ENCODE measurements at regions not wholly inside any gene's neighbourhood (a gene's known extent, or its start where the extent isn't known, plus 50 kb on each side); places are given as distances from the start of the nearest gene placed in this dataset.
"Not testable (repeated sequence)": the region's sequence is repeated elsewhere in the genome, so short reads cannot be mapped to it uniquely, and the experiment has no call there.

DNA sequence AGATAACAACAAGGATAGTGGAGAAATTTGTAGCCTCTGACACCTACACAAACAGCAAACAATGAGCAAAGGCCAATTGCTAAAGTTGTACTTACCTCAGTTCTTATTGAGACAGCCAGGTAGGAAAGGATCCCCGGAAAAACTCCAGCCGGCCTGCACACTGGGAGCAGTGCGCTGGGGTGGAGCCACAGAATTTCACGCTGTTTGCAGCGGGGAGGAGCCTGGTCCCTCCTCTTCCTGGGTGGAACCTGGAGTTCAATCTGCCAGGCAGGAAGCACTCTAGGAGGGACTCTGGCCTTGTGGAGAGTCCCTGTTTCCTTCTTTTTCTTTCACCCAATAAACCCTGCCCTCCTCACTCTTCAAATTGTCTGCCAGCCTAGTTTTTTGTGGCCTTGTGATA, 382.6 kb upstream of the TGIF2LX start:
- not testable (repeated sequence) for H2AFZ ChIP-seq (ENCODE audit: low read length); H3K4me1 ChIP-seq (ENCODE audit: control insufficient read depth, extremely low read depth, insufficient read depth, low read length); H3K79me2 ChIP-seq (ENCODE audit: control insufficient read depth, insufficient read depth, low read length); H3K4me3 ChIP-seq (replicated peaks in 1 of 4; ENCODE audit: control extremely low read depth in 1 of 4, insufficient read depth in 1 of 4, low read depth in 3 of 4, low read length in 4 of 4); H4K20me1 ChIP-seq (ENCODE audit: control insufficient read depth, extremely low read depth, insufficient read depth, low read length); H3K27me3 ChIP-seq (ENCODE audit: control insufficient read depth, insufficient read depth, low read length); H3K9ac ChIP-seq (ENCODE audit: insufficient read depth, low read length); DNase-seq (ENCODE audit: low read depth in 2 of 2); H3K4me2 ChIP-seq (ENCODE audit: extremely low read depth, insufficient read depth, low read length); H3K27ac ChIP-seq (ENCODE audit: insufficient read depth, low read length); H3K9me3 ChIP-seq (ENCODE audit: control insufficient read depth, insufficient read depth, low read depth, low read length); H3K36me3 ChIP-seq (ENCODE audit: control insufficient read depth, insufficient read depth, low read length)

DNA sequence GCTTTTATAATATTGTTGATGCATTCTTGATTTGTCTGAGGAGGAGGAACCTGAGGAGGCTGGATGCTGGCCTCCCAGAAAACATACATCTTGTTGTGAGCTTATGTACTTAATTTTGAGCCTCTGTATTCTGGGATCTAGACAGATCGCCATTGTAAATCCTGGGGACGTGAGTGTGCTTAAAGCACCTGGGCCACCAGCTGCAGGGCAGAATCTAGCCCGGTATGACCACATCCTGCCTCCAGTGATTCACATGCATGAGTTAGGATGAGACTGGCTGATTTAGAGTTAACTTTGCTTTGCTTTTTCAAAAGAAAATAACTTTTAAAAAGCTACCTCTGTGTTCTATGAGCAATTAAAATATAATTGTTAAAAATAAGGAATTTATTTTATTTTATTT, 364.6 kb upstream of the TGIF2LX start:
- not testable (repeated sequence) for DNase-seq (ENCODE audit: low read depth in 2 of 2); H3K27ac ChIP-seq (ENCODE audit: insufficient read depth, low read length); H3K4me2 ChIP-seq (ENCODE audit: extremely low read depth, insufficient read depth, low read length); H3K4me1 ChIP-seq (ENCODE audit: control insufficient read depth, extremely low read depth, insufficient read depth, low read length); H3K79me2 ChIP-seq (ENCODE audit: control insufficient read depth, insufficient read depth, low read length); H3K27me3 ChIP-seq (ENCODE audit: control insufficient read depth, insufficient read depth, low read length); H4K20me1 ChIP-seq (ENCODE audit: control insufficient read depth, extremely low read depth, insufficient read depth, low read length); H3K9ac ChIP-seq (ENCODE audit: insufficient read depth, low read length); H3K9me3 ChIP-seq (ENCODE audit: control insufficient read depth, insufficient read depth, low read depth, low read length); H2AFZ ChIP-seq (ENCODE audit: low read length); H3K4me3 ChIP-seq (replicated peaks in 1 of 4; ENCODE audit: control extremely low read depth in 1 of 4, insufficient read depth in 1 of 4, low read depth in 3 of 4, low read length in 4 of 4); H3K36me3 ChIP-seq (ENCODE audit: control insufficient read depth, insufficient read depth, low read length)

DNA sequence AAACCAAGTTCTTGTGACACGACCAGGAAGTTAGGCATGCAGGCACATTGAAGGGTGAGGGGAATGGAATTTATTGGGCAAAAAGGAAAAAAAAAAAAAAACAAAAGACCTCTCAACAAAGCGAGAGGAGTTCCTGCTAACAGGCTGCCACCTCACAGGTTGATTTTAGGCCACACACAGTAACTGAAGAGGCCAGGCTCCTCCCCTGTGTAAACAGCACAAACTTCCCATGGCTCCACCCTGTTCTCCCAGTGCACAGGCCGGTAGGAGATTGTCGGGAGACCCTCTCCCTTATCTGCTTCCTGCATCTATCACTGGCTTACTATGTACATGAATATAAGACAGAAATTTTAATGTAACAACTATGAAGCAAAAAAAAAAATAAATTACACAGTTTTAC, 359.6 kb upstream of the TGIF2LX start:
- H3K4me1 ChIP-seq (ENCODE audit: control insufficient read depth, extremely low read depth, insufficient read depth, low read length); H3K9ac ChIP-seq (ENCODE audit: insufficient read depth, low read length); H3K36me3 ChIP-seq (ENCODE audit: control insufficient read depth, insufficient read depth, low read length); H3K27ac ChIP-seq (ENCODE audit: insufficient read depth, low read length); H4K20me1 ChIP-seq (ENCODE audit: control insufficient read depth, extremely low read depth, insufficient read depth, low read length); H3K79me2 ChIP-seq (ENCODE audit: control insufficient read depth, insufficient read depth, low read length); DNase-seq (ENCODE audit: low read depth in 2 of 2); H2AFZ ChIP-seq (ENCODE audit: low read length); H3K27me3 ChIP-seq (ENCODE audit: control insufficient read depth, insufficient read depth, low read length); H3K4me2 ChIP-seq (ENCODE audit: extremely low read depth, insufficient read depth, low read length); H3K9me3 ChIP-seq (ENCODE audit: control insufficient read depth, insufficient read depth, low read depth, low read length); H3K4me3 ChIP-seq (replicated peaks in 1 of 4; ENCODE audit: control extremely low read depth in 1 of 4, insufficient read depth in 1 of 4, low read depth in 3 of 4, low read length in 4 of 4): not testable (repeated sequence)

DNA sequence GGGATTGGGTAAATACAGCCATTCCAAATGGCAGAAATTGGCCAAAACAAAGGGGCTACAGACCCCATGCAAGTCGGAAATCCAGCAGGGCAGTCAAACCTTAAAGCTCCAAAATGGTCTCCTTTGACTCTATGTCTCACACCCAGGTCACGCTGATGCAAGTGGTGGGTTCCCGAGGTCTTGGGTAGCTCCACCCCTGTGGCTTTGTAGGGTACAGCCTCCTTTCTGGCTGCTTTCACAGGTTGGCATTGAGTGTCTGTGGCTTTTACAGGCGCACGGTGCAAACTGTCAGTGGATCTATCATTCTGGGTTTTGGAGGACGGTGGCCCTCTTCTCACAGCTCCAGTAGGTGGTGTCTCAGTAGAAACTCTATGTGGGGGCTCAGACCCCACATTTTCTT, 358.6 kb upstream of the TGIF2LX start:
- H2AFZ ChIP-seq (ENCODE audit: low read length); H3K79me2 ChIP-seq (ENCODE audit: control insufficient read depth, insufficient read depth, low read length); H3K4me3 ChIP-seq (replicated peaks in 1 of 4; ENCODE audit: control extremely low read depth in 1 of 4, insufficient read depth in 1 of 4, low read depth in 3 of 4, low read length in 4 of 4); H3K27ac ChIP-seq (ENCODE audit: insufficient read depth, low read length); H3K9me3 ChIP-seq (ENCODE audit: control insufficient read depth, insufficient read depth, low read depth, low read length); H4K20me1 ChIP-seq (ENCODE audit: control insufficient read depth, extremely low read depth, insufficient read depth, low read length); H3K27me3 ChIP-seq (ENCODE audit: control insufficient read depth, insufficient read depth, low read length); H3K4me1 ChIP-seq (ENCODE audit: control insufficient read depth, extremely low read depth, insufficient read depth, low read length); H3K9ac ChIP-seq (ENCODE audit: insufficient read depth, low read length); H3K36me3 ChIP-seq (ENCODE audit: control insufficient read depth, insufficient read depth, low read length); DNase-seq (ENCODE audit: low read depth in 2 of 2); H3K4me2 ChIP-seq (ENCODE audit: extremely low read depth, insufficient read depth, low read length): not testable (repeated sequence)

DNA sequence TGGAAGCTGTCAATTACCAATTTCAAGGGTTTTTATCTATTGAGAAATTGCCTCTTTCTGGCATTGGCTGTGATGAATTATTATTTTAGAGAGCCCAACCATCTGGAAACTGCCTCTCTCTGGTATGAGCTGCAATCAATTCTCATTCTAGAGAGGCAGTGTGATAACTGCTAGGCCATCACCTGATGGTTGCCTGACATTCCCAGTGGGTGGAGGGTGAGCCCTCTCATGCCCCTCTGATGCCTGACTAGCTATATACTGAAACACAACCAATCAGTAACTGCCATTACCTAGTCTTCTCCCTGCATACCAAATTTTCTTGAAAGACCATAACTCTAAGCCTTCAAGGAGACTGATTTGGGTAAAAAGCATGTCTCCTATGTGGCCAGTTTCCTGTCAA, 353.9 kb upstream of the TGIF2LX start:
- H3K27ac ChIP-seq (ENCODE audit: insufficient read depth, low read length); H4K20me1 ChIP-seq (ENCODE audit: control insufficient read depth, extremely low read depth, insufficient read depth, low read length); H3K36me3 ChIP-seq (ENCODE audit: control insufficient read depth, insufficient read depth, low read length); H3K4me3 ChIP-seq (replicated peaks in 1 of 4; ENCODE audit: control extremely low read depth in 1 of 4, insufficient read depth in 1 of 4, low read depth in 3 of 4, low read length in 4 of 4); H3K4me1 ChIP-seq (ENCODE audit: control insufficient read depth, extremely low read depth, insufficient read depth, low read length); H3K79me2 ChIP-seq (ENCODE audit: control insufficient read depth, insufficient read depth, low read length); H3K27me3 ChIP-seq (ENCODE audit: control insufficient read depth, insufficient read depth, low read length); H2AFZ ChIP-seq (ENCODE audit: low read length); H3K9ac ChIP-seq (ENCODE audit: insufficient read depth, low read length); H3K9me3 ChIP-seq (ENCODE audit: control insufficient read depth, insufficient read depth, low read depth, low read length); H3K4me2 ChIP-seq (ENCODE audit: extremely low read depth, insufficient read depth, low read length); DNase-seq (ENCODE audit: low read depth in 2 of 2): not testable (repeated sequence)

DNA sequence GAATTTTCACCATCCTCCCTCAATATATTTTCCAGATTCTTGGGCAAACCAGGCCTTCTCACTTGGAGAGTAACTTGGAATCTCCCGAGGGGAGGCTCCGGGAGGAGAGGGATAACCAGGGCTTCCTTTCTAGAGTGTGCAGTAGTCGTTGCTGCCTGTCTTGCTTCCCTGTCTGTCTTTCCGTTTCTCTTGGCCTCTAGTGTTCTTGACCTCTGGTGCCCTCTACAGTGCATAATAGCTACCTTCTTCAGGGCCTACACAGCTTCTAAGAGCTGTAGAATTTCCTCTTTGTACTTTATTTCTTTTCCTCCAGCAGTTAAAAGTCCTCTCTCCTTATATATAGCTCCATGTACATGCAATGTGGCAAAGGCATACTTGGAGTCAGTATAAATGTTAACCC, 339.8 kb upstream of the TGIF2LX start:
- H3K36me3 ChIP-seq (ENCODE audit: control insufficient read depth, insufficient read depth, low read length); H4K20me1 ChIP-seq (ENCODE audit: control insufficient read depth, extremely low read depth, insufficient read depth, low read length); H3K4me1 ChIP-seq (ENCODE audit: control insufficient read depth, extremely low read depth, insufficient read depth, low read length); DNase-seq (ENCODE audit: low read depth in 2 of 2); H3K4me3 ChIP-seq (replicated peaks in 1 of 4; ENCODE audit: control extremely low read depth in 1 of 4, insufficient read depth in 1 of 4, low read depth in 3 of 4, low read length in 4 of 4); H3K9ac ChIP-seq (ENCODE audit: insufficient read depth, low read length); H3K27me3 ChIP-seq (ENCODE audit: control insufficient read depth, insufficient read depth, low read length); H3K9me3 ChIP-seq (ENCODE audit: control insufficient read depth, insufficient read depth, low read depth, low read length); H3K79me2 ChIP-seq (ENCODE audit: control insufficient read depth, insufficient read depth, low read length); H3K27ac ChIP-seq (ENCODE audit: insufficient read depth, low read length); H3K4me2 ChIP-seq (ENCODE audit: extremely low read depth, insufficient read depth, low read length); H2AFZ ChIP-seq (ENCODE audit: low read length): not testable (repeated sequence)

DNA sequence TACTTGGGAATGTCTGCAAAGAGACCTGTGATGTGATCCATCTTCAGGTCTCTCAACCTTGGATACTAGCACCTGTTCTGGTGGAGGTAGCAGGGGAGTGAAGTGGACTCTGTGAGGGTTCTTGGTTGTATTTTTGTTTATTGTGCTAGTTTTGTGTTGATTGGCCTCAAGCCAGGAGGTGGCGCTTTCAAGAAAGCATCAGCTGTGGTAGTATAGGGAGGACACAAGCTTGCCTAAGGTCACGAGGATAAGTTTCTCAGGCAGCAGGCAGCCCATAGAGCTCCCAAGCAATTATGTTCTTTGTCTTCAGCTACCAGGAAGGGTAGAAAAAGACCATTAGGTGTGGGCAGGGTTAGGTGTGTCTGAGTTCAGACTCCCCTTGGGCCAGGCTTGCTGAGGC, 289.9 kb upstream of the TGIF2LX start:
- not testable (repeated sequence) for H3K27me3 ChIP-seq (ENCODE audit: control insufficient read depth, insufficient read depth, low read length); H4K20me1 ChIP-seq (ENCODE audit: control insufficient read depth, extremely low read depth, insufficient read depth, low read length); H3K4me3 ChIP-seq (replicated peaks in 1 of 4; ENCODE audit: control extremely low read depth in 1 of 4, insufficient read depth in 1 of 4, low read depth in 3 of 4, low read length in 4 of 4); H3K79me2 ChIP-seq (ENCODE audit: control insufficient read depth, insufficient read depth, low read length); H3K9me3 ChIP-seq (ENCODE audit: control insufficient read depth, insufficient read depth, low read depth, low read length); H2AFZ ChIP-seq (ENCODE audit: low read length); H3K4me1 ChIP-seq (ENCODE audit: control insufficient read depth, extremely low read depth, insufficient read depth, low read length); H3K36me3 ChIP-seq (ENCODE audit: control insufficient read depth, insufficient read depth, low read length); H3K9ac ChIP-seq (ENCODE audit: insufficient read depth, low read length); H3K27ac ChIP-seq (ENCODE audit: insufficient read depth, low read length); DNase-seq (ENCODE audit: low read depth in 2 of 2); H3K4me2 ChIP-seq (ENCODE audit: extremely low read depth, insufficient read depth, low read length)

All from fibroblast of lung (primary cell).